Erythroblast (primary cell): ENCODE measurements at regions not wholly inside any gene's neighbourhood (a gene's known extent, or its start where the extent isn't known, plus 50 kb on each side); places are given as distances from the start of the nearest gene placed in this dataset.

Source experiments
- GATA1 ChIP-seq: IDR thresholded peaks from 2 replicates; pipeline ENCODE4 v1.6.1; 2011; ENCODE audit warnings: low read depth, mild to moderate bottlenecking, control low read depth, low read length, moderate library complexity
- POLR2A ChIP-seq: IDR thresholded peaks from 2 replicates; pipeline ENCODE4 v1.6.1; 2011; ENCODE audit warnings: mild to moderate bottlenecking, low read length

- no peak for TF ChIP-seq POLR2A
- no peak for TF ChIP-seq GATA1
Measured at GRCh38 chr10:57186201-57186600, 825.1 kb upstream of the ZWINT start.
